ENCODE measurements at regions not wholly inside any gene's neighbourhood (a gene's known extent, or its start where the extent isn't known, plus 50 kb on each side); places are given as distances from the start of the nearest gene placed in this dataset.

- Histone ChIP-seq H4K20me1 (ENCODE audit: control insufficient read depth, insufficient read depth, insufficient read length) (no peaks in the 10 kb centered on the region), H3K9me3 (ENCODE audit: control insufficient read depth, low read depth, low read length) (no peaks in the 10 kb centered on the region), H2AK5ac (ENCODE audit: insufficient read length, low read length) (no peak overlapping the region), H2BK15ac (ENCODE audit: low read depth, low read length) (no peak overlapping the region), H3K56ac (ENCODE audit: insufficient read length, low read depth, low read length) (no peak overlapping the region), H2BK5ac (ENCODE audit: insufficient read length, low read length) (no peak overlapping the region), H3K4me2 (ENCODE audit: insufficient read depth, insufficient read length, low read length) (no peak overlapping the region), H3K23ac (ENCODE audit: insufficient read length, low read depth, low read length) (no peak overlapping the region), H3K23me2 (ENCODE audit: insufficient read length, low read depth, low read length, poor library complexity, severe bottlenecking) (no peaks in the 10 kb centered on the region), H2BK20ac (ENCODE audit: low read depth, low read length, poor library complexity, severe bottlenecking) (no peak overlapping the region), H2AFZ (ENCODE audit: low read length) (no peak overlapping the region), H3K4me1 (ENCODE audit: insufficient read depth, low read length) (no peaks in the 10 kb centered on the region; the same call in 1 of the 2 replicates), H3K14ac (ENCODE audit: insufficient read depth, low read length) (no peak overlapping the region), H3K27me3 (ENCODE audit: insufficient read depth, low read length) (no peaks in the 10 kb centered on the region), H4K8ac (replicated peaks; ENCODE audit: insufficient read length, low read depth, low read length) (no peak overlapping the region), H3K27ac (ENCODE audit: insufficient read length, low read depth, low read length) (no peak overlapping the region), H3K18ac (ENCODE audit: insufficient read length, low read depth, low read length) (no peak overlapping the region), H3T11ph (ENCODE audit: low read length) (no peak overlapping the region), H3K4ac (ENCODE audit: low read depth, low read length) (no peak overlapping the region), H2BK12ac (ENCODE audit: insufficient read length, low read depth, low read length) (no peak overlapping the region), H2BK120ac (ENCODE audit: low read depth, low read length, poor library complexity, severe bottlenecking) (no peak overlapping the region), H4K5ac (ENCODE audit: insufficient read length, low read depth, low read length) (no peak overlapping the region), H4K91ac (ENCODE audit: insufficient read length, low read depth, low read length) (no peak overlapping the region), H3K9ac (ENCODE audit: extremely low read depth, insufficient read length, low read length) (no peak overlapping the region), H3K79me1 (ENCODE audit: insufficient read depth, low read depth, low read length, poor library complexity, severe bottlenecking) (no peaks in the 10 kb centered on the region), H3K79me2 (ENCODE audit: insufficient read depth, low read length) (no peaks in the 10 kb centered on the region)
- no peaks in the 10 kb centered on the region; a peak in 1 of 7 replicates for H3K36me3 Mint-ChIP-seq (ENCODE audit: insufficient read depth in 1 of 3, low read depth in 3 of 3)
- H3K27me3 Mint-ChIP-seq (ENCODE audit: low read depth): no peaks in the 10 kb centered on the region
- no peak for DNase-seq
- H3K9me3 Mint-ChIP-seq: no peaks in the 10 kb centered on the region
- no peak overlapping the region for H3K4me3 Mint-ChIP-seq
- peaks cover 0 to 8% of the 10 kb centered on the region in 2 experiments; a peak in 2 of 4 replicates for H3K4me1 Mint-ChIP-seq
- no peak for TF ChIP-seq CTCF (conservative IDR thresholded peaks at IDR 0.05)
- H3K27ac Mint-ChIP-seq: no peak overlapping the region
- WGBS (ENCODE audit: extremely low coverage, insufficient read length, low lambda C conversion rate): no CpG with 5 or more reads among the region's 6 CpGs
Observed at GRCh38 chr5:40406741-40407211, 272.9 kb upstream of the PTGER4 start.

Data from H9 (cell line).